GM12878 (cell line): ENCODE measurements at regions not wholly inside any gene's neighbourhood (a gene's known extent, or its start where the extent isn't known, plus 50 kb on each side); places are given as distances from the start of the nearest gene placed in this dataset.
"Not testable (repeated sequence)": the region's sequence is repeated elsewhere in the genome, so short reads cannot be mapped to it uniquely, and the experiment has no call there.

Experiments used
- ATAC-seq: fragments of 200-7000 bp; cut with Tn5 transposase; 3 replicates; pipeline ENCODE4 v1.9.1; 2020; ENCODE audit warnings: mild to moderate bottlenecking, moderate library complexity
- BruUV-seq: library from RNA; stranded (reverse); fragments of 400-500 nt; replicated peaks from 2 replicates; lab custom pipeline; 2021; lab: Mats Ljungman, UMichigan
- CTCF ChIA-PET: fragments of 300-600 bp; sonication (Branson Sonifier 250); formaldehyde crosslinking; extraction: SDS; loops from one replicate; lab custom pipeline; 2021; ENCODE audit warnings: inconsistent platforms; lab: Yijun Ruan, JAX
- POLR2A ChIA-PET: fragments of 350-600 bp; formaldehyde crosslinking; extraction: SDS; loops from one replicate; lab custom pipeline; 2021; ENCODE audit warnings: inconsistent platforms; lab: Charles Lee
- RAD21 ChIA-PET: fragments of 300-600 bp; sonication (Branson Sonifier 250); formaldehyde crosslinking; loops from one replicate; lab custom pipeline; 2023; ENCODE audit warnings: antibody characterized with exemption; ENCODE audit not compliant: unreplicated experiment; lab: Charles Lee
- SMC1A ChIA-PET: fragments of 300-600 bp; sonication (Branson Sonifier 250); formaldehyde crosslinking; loops from one replicate; lab custom pipeline; 2023; ENCODE audit not compliant: unreplicated experiment, uncharacterized antibody; lab: Charles Lee
- DNase-seq: peaks from one replicate; pipeline ENCODE4 v3.0.0-alpha.2; 2011; ENCODE audit warnings: low read depth, low spot score
- FAIRE-seq: peaks from 3 replicates; lab custom pipeline; 2011; peaks lifted over from hg19 to GRCh38; lab: Jason Lieb, UNC
- H2AFZ ChIP-seq: 2 replicates; pipeline ENCODE4 v1.6.0; 2011; ENCODE audit warnings: low read depth, low read length, control low read depth; ENCODE audit not compliant: control insufficient read depth
- H3K27ac ChIP-seq: 2 replicates; pipeline ENCODE4 v1.5.1; 2011; ENCODE audit warnings: control low read depth; ENCODE audit not compliant: control insufficient read depth, insufficient read depth
- H3K27me3 ChIP-seq, 2 experiments: replicated peaks in 1 of 2; 2 replicates each; pipeline versions ENCODE4 v1.6.0 to v1.6.1; 2011; ENCODE audit warnings: low read length in 1 of 2; ENCODE audit not compliant: control insufficient read depth in 2 of 2, insufficient read depth in 2 of 2
- H3K36me3 ChIP-seq, 2 experiments: 2 replicates each; pipeline ENCODE4 v1.5.1; 2011; ENCODE audit warnings: low read length in 1 of 2; ENCODE audit not compliant: control insufficient read depth in 2 of 2, insufficient read depth in 2 of 2
- H3K4me1 ChIP-seq: 2 replicates; pipeline ENCODE4 v1.6.1; 2011; ENCODE audit warnings: mild to moderate bottlenecking, low read length, moderate library complexity, mixed read lengths; ENCODE audit not compliant: control insufficient read depth, insufficient read depth
- H3K4me2 ChIP-seq: 2 replicates; pipeline ENCODE4 v1.6.0; 2011; ENCODE audit warnings: control low read depth; ENCODE audit not compliant: control insufficient read depth, insufficient read depth
- H3K4me3 ChIP-seq: fragments of 200-600 bp; sonication (generic); 2 replicates; pipeline ENCODE4 v1.5.1; 2016
- H3K79me2 ChIP-seq: 2 replicates; pipeline ENCODE4 v1.6.0; 2011; ENCODE audit warnings: low read length; ENCODE audit not compliant: control insufficient read depth, insufficient read depth
- H3K9ac ChIP-seq: 2 replicates; pipeline ENCODE4 v1.8.0; 2011; ENCODE audit warnings: low read length, control low read depth, mixed read lengths; ENCODE audit not compliant: control insufficient read depth, insufficient read depth
- H3K9me3 ChIP-seq: replicated peaks from 3 replicates; pipeline ENCODE4 v1.5.1; 2011; ENCODE audit warnings: mild to moderate bottlenecking, low read length; ENCODE audit not compliant: control insufficient read depth, insufficient read depth
- H4K20me1 ChIP-seq: 2 replicates; pipeline ENCODE4 v1.6.0; 2011; ENCODE audit not compliant: control insufficient read depth, insufficient read depth
- CTCF ChIP-seq, 3 experiments: IDR thresholded peaks in 2 of 3; conservative IDR thresholded peaks in 1 of 3; 2 replicates each; pipeline ENCODE4 v1.5.1; 2011; ENCODE audit warnings: low read depth in 3 of 3, low read length in 3 of 3, mild to moderate bottlenecking in 3 of 3, control low read depth in 2 of 3, moderate library complexity in 2 of 3, inconsistent platforms in 1 of 3, mixed read lengths in 1 of 3; ENCODE audit not compliant: control insufficient read depth in 2 of 3, insufficient read depth in 1 of 3; ENCODE audit errors: extremely low read depth in 1 of 3
- WGBS: methylation state at CpG from one replicate; pipeline ENCODE4 v1.1.6; 2016; ENCODE audit warnings: low lambda C conversion rate; ENCODE audit not compliant: insufficient replicate concordance, insufficient coverage; ENCODE audit errors: missing lambda C conversion rate; 5-methylcytosine and 5-hydroxymethylcytosine counted together
- in situ Hi-C: fragments of 300-500 bp; cut with MboI; formaldehyde crosslinking; loops from 9 replicates; pipeline ENCODE4 v1.14.3; 2018; ENCODE audit warnings: mixed read lengths
- intact Hi-C: fragments of 100-400 bp; cut with micrococcal nuclease; formaldehyde crosslinking; loops from one replicate; pipeline ENCODE4 v1.14.2; 2022; ENCODE audit not compliant: unreplicated experiment

- H3K9ac ChIP-seq, H3K36me3 ChIP-seq, H3K4me3 ChIP-seq, H3K27me3 ChIP-seq, POLR2A ChIA-PET, H2AFZ ChIP-seq, H4K20me1 ChIP-seq, H3K27ac ChIP-seq, BruUV-seq, DNase-seq, CTCF ChIA-PET, H3K4me1 ChIP-seq, H3K79me2 ChIP-seq, H3K9me3 ChIP-seq, RAD21 ChIA-PET, SMC1A ChIA-PET, H3K4me2 ChIP-seq, intact Hi-C loops, in situ Hi-C loops: not testable (repeated sequence)
- ATAC-seq (peak; percentile 75), FAIRE-seq (peak; percentile 7)
- 10% methylated on average over 22 of the region's 36 CpGs for WGBS
- 0 out of 6 replicates have a peak, but pooled peaks of 1 of the 3 experiments have one; percentile 11 for TF ChIP-seq CTCF (IDR thresholded peaks at IDR 0.05 in 2 of 3, conservative IDR thresholded peaks at IDR 0.05 in 1 of 3; ENCODE audit: control insufficient read depth in 2 of 3, extremely low read depth in 1 of 3, insufficient read depth in 1 of 3, low read depth in 3 of 3, low read length in 3 of 3)
These were observed 367.4 kb downstream of the SPATA31A6 start for GRCh38 chr9:42550789-42551357.

GRCh38 chr9:42568530-42568929 is 385.1 kb downstream of the SPATA31A6 start:
- H3K9ac ChIP-seq, H3K9me3 ChIP-seq, in situ Hi-C loops, intact Hi-C loops, DNase-seq, H2AFZ ChIP-seq, FAIRE-seq, H3K4me2 ChIP-seq, RAD21 ChIA-PET, H3K36me3 ChIP-seq, H3K79me2 ChIP-seq, H3K27me3 ChIP-seq, H3K27ac ChIP-seq, SMC1A ChIA-PET, H4K20me1 ChIP-seq, H3K4me1 ChIP-seq, CTCF ChIA-PET, POLR2A ChIA-PET, BruUV-seq, ATAC-seq, H3K4me3 ChIP-seq: not testable (repeated sequence)
- no CpG with 5 or more reads among the region's 15 CpGs for WGBS

GRCh38 chr9:42568942-42569556 is 385.6 kb downstream of the SPATA31A6 start:
- H3K27me3 ChIP-seq, ATAC-seq, FAIRE-seq, H3K79me2 ChIP-seq, H3K9me3 ChIP-seq, H3K4me2 ChIP-seq, CTCF ChIA-PET, H4K20me1 ChIP-seq, POLR2A ChIA-PET, H3K27ac ChIP-seq, H3K4me1 ChIP-seq, H3K4me3 ChIP-seq, RAD21 ChIA-PET, in situ Hi-C loops, DNase-seq, intact Hi-C loops, H2AFZ ChIP-seq, H3K9ac ChIP-seq, SMC1A ChIA-PET, H3K36me3 ChIP-seq, BruUV-seq: not testable (repeated sequence)
- 0% methylated on average over 4 of the region's 34 CpGs for WGBS
